ENCODE measurements at regions not wholly inside any gene's neighbourhood (a gene's known extent, or its start where the extent isn't known, plus 50 kb on each side); places are given as distances from the start of the nearest gene placed in this dataset.

DNA sequence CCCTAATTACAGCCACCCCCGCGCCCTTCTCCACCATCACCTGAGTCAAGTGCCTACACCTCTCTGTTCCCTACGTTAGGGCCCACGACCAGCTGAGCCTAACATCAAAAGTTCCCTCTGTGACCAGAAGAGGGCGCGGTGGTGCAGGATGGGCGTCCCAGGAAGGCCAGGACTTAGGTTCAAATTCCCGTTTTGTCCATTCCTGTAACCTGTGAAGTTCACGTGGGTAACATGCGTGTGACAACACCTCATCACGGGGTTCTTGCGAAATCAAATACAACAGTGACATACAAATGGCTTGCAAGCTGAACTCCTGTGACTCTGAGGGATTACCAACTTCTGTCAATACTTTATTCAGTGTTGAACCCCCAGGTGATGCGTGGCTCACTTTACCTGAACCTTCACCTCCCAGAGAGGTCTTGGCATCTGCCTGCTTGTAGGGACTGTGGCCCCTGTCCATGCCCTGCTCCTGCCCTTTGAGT is 207.9 kb downstream of the ARL4C start:
- TF ChIP-seq, protein P1, sequence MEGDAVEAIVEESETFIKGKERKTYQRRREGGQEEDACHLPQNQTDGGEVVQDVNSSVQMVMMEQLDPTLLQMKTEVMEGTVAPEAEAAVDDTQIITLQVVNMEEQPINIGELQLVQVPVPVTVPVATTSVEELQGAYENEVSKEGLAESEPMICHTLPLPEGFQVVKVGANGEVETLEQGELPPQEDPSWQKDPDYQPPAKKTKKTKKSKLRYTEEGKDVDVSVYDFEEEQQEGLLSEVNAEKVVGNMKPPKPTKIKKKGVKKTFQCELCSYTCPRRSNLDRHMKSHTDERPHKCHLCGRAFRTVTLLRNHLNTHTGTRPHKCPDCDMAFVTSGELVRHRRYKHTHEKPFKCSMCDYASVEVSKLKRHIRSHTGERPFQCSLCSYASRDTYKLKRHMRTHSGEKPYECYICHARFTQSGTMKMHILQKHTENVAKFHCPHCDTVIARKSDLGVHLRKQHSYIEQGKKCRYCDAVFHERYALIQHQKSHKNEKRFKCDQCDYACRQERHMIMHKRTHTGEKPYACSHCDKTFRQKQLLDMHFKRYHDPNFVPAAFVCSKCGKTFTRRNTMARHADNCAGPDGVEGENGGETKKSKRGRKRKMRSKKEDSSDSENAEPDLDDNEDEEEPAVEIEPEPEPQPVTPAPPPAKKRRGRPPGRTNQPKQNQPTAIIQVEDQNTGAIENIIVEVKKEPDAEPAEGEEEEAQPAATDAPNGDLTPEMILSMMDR (IDR thresholded peaks at IDR 0.05; ENCODE audit: low read length): peak; percentile 84
- TF ChIP-seq EZH2 (IDR thresholded peaks at IDR 0.05; ENCODE audit: borderline replicate concordance, low read length): no peak
